H1 (cell line): ENCODE measurements at regions not wholly inside any gene's neighbourhood (a gene's known extent, or its start where the extent isn't known, plus 50 kb on each side); places are given as distances from the start of the nearest gene placed in this dataset.

Experiments
- CTCF ChIA-PET: fragments of 300-600 bp; sonication (Branson Sonifier 250); formaldehyde crosslinking; loops from one replicate; lab custom pipeline; 2021; ENCODE audit not compliant: partially characterized antibody; lab: Charles Lee
- POLR2A ChIA-PET: fragments of 300-600 bp; sonication (Branson Sonifier 250); formaldehyde crosslinking; loops from one replicate; lab custom pipeline; 2021; ENCODE audit warnings: inconsistent platforms; ENCODE audit not compliant: partially characterized antibody; lab: Charles Lee
- DNase-seq, 2 experiments: peaks; one replicate each; pipeline versions ENCODE4 v3.0.0 to v3.0.0-alpha.2; 2010 to 2022; ENCODE audit warnings: low spot score in 2 of 2, low read depth in 1 of 2, mixed read lengths in 1 of 2
- FAIRE-seq: peaks from 2 replicates; lab custom pipeline; 2011; peaks lifted over from hg19 to GRCh38; lab: Jason Lieb, UNC
- H2AFZ ChIP-seq: 2 replicates; pipeline ENCODE4 v1.8.1; 2012; ENCODE audit warnings: low read length, inconsistent platforms
- H2AK5ac ChIP-seq: 2 replicates; pipeline ENCODE4 v1.6.1; 2013; ENCODE audit warnings: low read depth, low read length
- H2BK120ac ChIP-seq: replicated peaks from 2 replicates; pipeline ENCODE3; 2013; ENCODE audit warnings: low read depth, low read length, inconsistent platforms
- H2BK12ac ChIP-seq: 2 replicates; pipeline ENCODE4 v1.6.1; 2013; ENCODE audit warnings: low read depth, low read length
- H2BK15ac ChIP-seq: 2 replicates; pipeline ENCODE4 v1.6.1; 2013; ENCODE audit warnings: low read length
- H2BK20ac ChIP-seq: 2 replicates; pipeline ENCODE4 v1.6.1; 2013; ENCODE audit warnings: low read length
- H2BK5ac ChIP-seq: 2 replicates; pipeline ENCODE4 v1.6.1; 2013; ENCODE audit warnings: low read depth, low read length
- H3K14ac ChIP-seq: 2 replicates; pipeline ENCODE4 v1.6.1; 2013; ENCODE audit warnings: inconsistent platforms; ENCODE audit not compliant: insufficient read length
- H3K18ac ChIP-seq: 2 replicates; pipeline ENCODE4 v1.6.1; 2013; ENCODE audit warnings: low read length; ENCODE audit errors: extremely low read depth
- H3K23ac ChIP-seq: 2 replicates; pipeline ENCODE4 v1.6.1; 2013; ENCODE audit warnings: inconsistent platforms; ENCODE audit not compliant: insufficient read length
- H3K23me2 ChIP-seq: 2 replicates; pipeline ENCODE4 v1.6.1; 2013; ENCODE audit warnings: low read depth, low read length
- H3K27ac ChIP-seq: 2 replicates; pipeline ENCODE4 v1.6.1; 2011; ENCODE audit warnings: low read depth, low read length, inconsistent platforms
- H3K27me3 ChIP-seq, 4 experiments: replicated peaks in 1 of 4; 1 replicate in 1 of 4; 2 replicates in 3 of 4; pipeline versions ENCODE4 v1.6.1 to v1.8.1; 2011 to 2013; ENCODE audit warnings: low read length in 3 of 4, mild to moderate bottlenecking in 3 of 4, inconsistent platforms in 2 of 4, mixed read lengths in 2 of 4, moderate library complexity in 1 of 4; ENCODE audit not compliant: control insufficient read depth in 3 of 4, insufficient read depth in 3 of 4; ENCODE audit errors: extremely low read depth in 1 of 4
- H3K36me3 ChIP-seq, 4 experiments: 2 replicates each; pipeline versions ENCODE4 v1.6.1 to v1.8.1; 2011 to 2013; ENCODE audit warnings: mild to moderate bottlenecking in 4 of 4, low read length in 3 of 4, moderate library complexity in 2 of 4, control low read depth in 1 of 4, inconsistent platforms in 1 of 4; ENCODE audit not compliant: insufficient read depth in 4 of 4, control insufficient read depth in 2 of 4
- H3K4ac ChIP-seq: replicated peaks from 2 replicates; pipeline ENCODE3; 2013; ENCODE audit warnings: low read length, low read depth, mixed read lengths, inconsistent platforms; ENCODE audit not compliant: insufficient read length
- H3K4me1 ChIP-seq, 4 experiments: replicated peaks in 1 of 4; 1 replicate in 1 of 4; 2 replicates in 3 of 4; pipeline versions ENCODE4 v1.6.1 to v1.8.1; 2011 to 2013; ENCODE audit warnings: low read length in 3 of 4, inconsistent platforms in 2 of 4, mixed read lengths in 1 of 4; ENCODE audit not compliant: insufficient read depth in 4 of 4, control insufficient read depth in 3 of 4
- H3K4me2 ChIP-seq, 2 experiments: 2 replicates each; pipeline versions ENCODE4 v1.6.1 to v1.8.1; 2011 to 2013; ENCODE audit warnings: low read depth in 2 of 2, low read length in 2 of 2, control low read depth in 1 of 2, inconsistent platforms in 1 of 2, mild to moderate bottlenecking in 1 of 2; ENCODE audit not compliant: insufficient read depth in 1 of 2
- H3K4me3 ChIP-seq, 4 experiments: fragments of 200-600, 300-600 bp in 1 of 4; sonication (generic), shearing (Covaris generic), sonication (Bioruptor Twin) in 1 of 4; 2 replicates each; pipeline versions ENCODE4 v1.5.1 to v1.8.1; 2011 to 2016; ENCODE audit warnings: low read length in 4 of 4, low read depth in 3 of 4, control low read depth in 2 of 4, inconsistent platforms in 2 of 4, mild to moderate bottlenecking in 2 of 4, mixed read lengths in 1 of 4, moderate library complexity in 1 of 4; ENCODE audit not compliant: insufficient read depth in 2 of 4; ENCODE audit errors: extremely low read depth in 1 of 4
- H3K56ac ChIP-seq: replicated peaks from 2 replicates; pipeline ENCODE3; 2013; ENCODE audit warnings: low read depth, mild to moderate bottlenecking, mixed read lengths, low read length, inconsistent platforms; ENCODE audit not compliant: insufficient read length
- H3K79me1 ChIP-seq: 2 replicates; pipeline ENCODE4 v1.6.1; 2013; ENCODE audit warnings: low read depth, low read length, control low read depth
- H3K79me2 ChIP-seq, 2 experiments: 2 replicates each; pipeline versions ENCODE4 v1.6.1 to v1.8.1; 2012 to 2013; ENCODE audit warnings: low read length in 2 of 2, mild to moderate bottlenecking in 2 of 2, inconsistent platforms in 1 of 2; ENCODE audit not compliant: insufficient read depth in 2 of 2, control insufficient read depth in 1 of 2
- H3K9ac ChIP-seq, 4 experiments: replicated peaks in 1 of 4; 1 replicate in 1 of 4; 2 replicates in 3 of 4; pipeline versions ENCODE4 v1.6.1 to v1.8.1; 2011 to 2013; ENCODE audit warnings: low read depth in 3 of 4, low read length in 3 of 4, control low read depth in 2 of 4, mild to moderate bottlenecking in 2 of 4, moderate library complexity in 2 of 4, inconsistent platforms in 1 of 4; ENCODE audit errors: extremely low read depth in 1 of 4
- H3K9me3 ChIP-seq, 2 experiments: 2 replicates each; pipeline versions ENCODE4 v1.6.1 to v1.8.1; 2012 to 2013; ENCODE audit warnings: mild to moderate bottlenecking in 2 of 2, moderate library complexity in 2 of 2, control low read depth in 1 of 2, inconsistent platforms in 1 of 2, low read depth in 1 of 2, low read length in 1 of 2, mixed read lengths in 1 of 2; ENCODE audit not compliant: insufficient read depth in 2 of 2
- H4K20me1 ChIP-seq, 2 experiments: replicated peaks in 1 of 2; 2 replicates each; pipeline versions ENCODE3 to v1.8.1; 2011 to 2013; ENCODE audit warnings: inconsistent platforms in 2 of 2, low read length in 2 of 2, mild to moderate bottlenecking in 1 of 2; ENCODE audit not compliant: insufficient read depth in 2 of 2, control insufficient read depth in 1 of 2
- H4K5ac ChIP-seq: 2 replicates; pipeline ENCODE4 v1.6.1; 2013; ENCODE audit warnings: low read length, low read depth, mixed read lengths, inconsistent platforms; ENCODE audit not compliant: insufficient read length
- H4K8ac ChIP-seq: 2 replicates; pipeline ENCODE4 v1.8.0; 2013; ENCODE audit warnings: mild to moderate bottlenecking, moderate library complexity, low read length, inconsistent platforms; ENCODE audit not compliant: insufficient read depth; ENCODE audit errors: extremely low read depth
- H4K91ac ChIP-seq: replicated peaks from 2 replicates; pipeline ENCODE3; 2013; ENCODE audit warnings: low read length, mixed read lengths, inconsistent platforms; ENCODE audit not compliant: insufficient read length
- ASH2L ChIP-seq: fragments of 200-600, 300-600 bp; sonication (generic); IDR thresholded peaks from one replicate; pipeline ENCODE4 v1.7.1; 2017; ENCODE audit warnings: low read length
- ATF3 ChIP-seq: IDR thresholded peaks from 2 replicates; pipeline ENCODE4 v1.6.1; 2011; ENCODE audit warnings: low read depth, mild to moderate bottlenecking, low read length; ENCODE audit not compliant: insufficient read depth
- E2F6 ChIP-seq: IDR thresholded peaks from 2 replicates; pipeline ENCODE4 v1.6.1; 2012; ENCODE audit warnings: inconsistent platforms
- MAX ChIP-seq: IDR thresholded peaks from 2 replicates; pipeline ENCODE4 v1.6.1; 2012; ENCODE audit warnings: inconsistent platforms
- POLR2AphosphoS5 ChIP-seq: IDR thresholded peaks from 2 replicates; pipeline ENCODE4 v1.6.1; 2011; ENCODE audit warnings: low read depth, low read length
- POU5F1 ChIP-seq: IDR thresholded peaks from 2 replicates; pipeline ENCODE4 v1.6.1; 2011; ENCODE audit warnings: low read depth, mild to moderate bottlenecking, low read length, moderate library complexity
- RNF2 ChIP-seq: fragments of 200-900, 300-1000 bp; sonication (generic); IDR thresholded peaks from 2 replicates; pipeline ENCODE4 v1.7.1; 2016; ENCODE audit warnings: borderline replicate concordance, low read depth, mild to moderate bottlenecking, antibody characterized with exemption, low read length; ENCODE audit not compliant: poor library complexity, severe bottlenecking; ENCODE audit errors: missing control alignments
- SAP30 ChIP-seq: fragments of 300-600 bp; sonication (generic); IDR thresholded peaks from 2 replicates; pipeline ENCODE4 v1.7.1; 2012; ENCODE audit warnings: low read length, moderate library complexity, mild to moderate bottlenecking, inconsistent platforms; ENCODE audit not compliant: insufficient read depth, insufficient replicate concordance
- SIRT6 ChIP-seq: IDR thresholded peaks from one replicate; pipeline ENCODE4 v1.7.1; 2012; ENCODE audit warnings: low read length, inconsistent platforms
- SP1 ChIP-seq: IDR thresholded peaks from 2 replicates; pipeline ENCODE4 v1.6.1; 2011; ENCODE audit warnings: low read depth, low read length
- SP2 ChIP-seq: IDR thresholded peaks from 2 replicates; pipeline ENCODE4 v1.6.1; 2012; ENCODE audit warnings: mild to moderate bottlenecking, low read length, inconsistent platforms
- TCF12 ChIP-seq: IDR thresholded peaks from 2 replicates; pipeline ENCODE4 v1.6.1; 2011; ENCODE audit warnings: low read depth, mild to moderate bottlenecking, low read length
- WGBS, 2 experiments: shearing (Covaris generic) in 1 of 2; methylation state at CpG; one replicate each; pipeline versions ENCODE4 v1.1.6 to v1.1.7; 2013 to 2015; ENCODE audit warnings: low lambda C conversion rate in 2 of 2, mixed read lengths in 2 of 2, inconsistent platforms in 1 of 2, low coverage in 1 of 2, missing lambda C conversion rate in 1 of 2; ENCODE audit not compliant: insufficient replicate concordance in 2 of 2, insufficient coverage in 1 of 2, insufficient read length in 1 of 2; ENCODE audit errors: extremely low coverage in 1 of 2, missing lambda C conversion rate in 1 of 2; 5-methylcytosine and 5-hydroxymethylcytosine counted together

- TF ChIP-seq MAX (no peak), RNF2 (no peak), SP2 (no peak), POU5F1 (no peak), SAP30 (no peak), ASH2L (no peak), SIRT6 (no peak), SP1 (no peak), POLR2AphosphoS5 (no peak), ATF3 (no peak), TCF12 (no peak), E2F6 (no peak)
- TF ChIP-seq, all 59 proteins: peak for 0
- Histone ChIP-seq H3K79me2 (no peaks in the 10 kb centered on the region), H3K23ac (no peak overlapping the region), H3K56ac (no peak overlapping the region), H3K14ac (no peak overlapping the region), H3K18ac (peak overlapping the region; percentile 11), H3K9me3 (no peaks in the 10 kb centered on the region), H3K23me2 (peaks cover 2% of the 10 kb centered on the region; the same call in 1 of the 2 replicates), H2BK20ac (peak overlapping the region; percentile 4; the same call in 1 of the 2 replicates), H4K5ac (no peak overlapping the region), H3K4me1 (peaks cover 1 to 12% (median 7%) of the 10 kb centered on the region in 4 experiments; a peak in 3 of 7 replicates), H2AFZ (no peak overlapping the region), H2BK5ac (peak overlapping the region; percentile 92; the same call in 1 of the 2 replicates), H3K27ac (no peak overlapping the region), H2BK120ac (no peak overlapping the region), H3K79me1 (no peaks in the 10 kb centered on the region), H4K8ac (no peak overlapping the region), H2AK5ac (peak overlapping the region; percentile 98), H2BK12ac (peak overlapping the region; percentile 32), H3K4ac (peak overlapping the region; percentile 22), H3K9ac (no peak overlapping the region), H3K36me3 (no peaks in the 10 kb centered on the region), H3K27me3 (peaks cover 0 to 2% (median under 1%) of the 10 kb centered on the region in 4 experiments; a peak in 2 of 7 replicates), H3K4me2 (peak overlapping the region; percentile 50 to 61; a peak in 2 of 4 replicates), H3K4me3 (peak overlapping the region in 1 of 4 experiments; percentile 18; a peak in 1 of 8 replicates), H4K20me1 (no peaks in the 10 kb centered on the region), H2BK15ac (no peak overlapping the region), H4K91ac (peak overlapping the region; percentile 85)
- no peak for FAIRE-seq
- POLR2A ChIA-PET, result no interaction called here
- CTCF ChIA-PET, result no interaction called here
- DNase-seq, result no peak
- WGBS, 2 experiments, result 78% methylated on average over 3 of the region's 3 CpGs; no CpG with 5 or more reads in 1 of the 2 experiments
Measured at GRCh38 chr5:38105231-38105570, 153.2 kb upstream of the EGFLAM start.
